OCI-LY7 (cell line): ENCODE measurements at regions not wholly inside any gene's neighbourhood (a gene's known extent, or its start where the extent isn't known, plus 50 kb on each side); places are given as distances from the start of the nearest gene placed in this dataset.

Experiments used
- BruUV-seq: library from RNA; stranded (reverse); fragments of 400-500 nt; replicated peaks from 2 replicates; lab custom pipeline; 2021; lab: Mats Ljungman, UMichigan
- CTCF ChIA-PET: fragments of 300-600 bp; sonication (Branson Sonifier 250); formaldehyde crosslinking; loops from one replicate; lab custom pipeline; 2022; ENCODE audit warnings: antibody characterized with exemption; ENCODE audit not compliant: unreplicated experiment; lab: Charles Lee
- POLR2A ChIA-PET: fragments of 300-600 bp; sonication (Branson Sonifier 250); formaldehyde crosslinking; loops from one replicate; lab custom pipeline; 2022; ENCODE audit warnings: antibody characterized with exemption; lab: Charles Lee
- DNase-seq: peaks from one replicate; pipeline ENCODE4 v3.0.0-alpha.2; 2015; ENCODE audit warnings: low spot score
- H2AFZ ChIP-seq: fragments of 200-600 bp; sonication (generic), shearing (Covaris generic); 2 replicates; pipeline ENCODE4 v1.6.1; 2014; ENCODE audit warnings: mild to moderate bottlenecking, antibody characterized with exemption, low read length, moderate library complexity
- H3K27ac ChIP-seq: fragments of 200-600 bp; sonication (generic); 2 replicates; pipeline ENCODE4 v1.5.1; 2014; ENCODE audit warnings: mixed run types, low read depth, mild to moderate bottlenecking, moderate library complexity, low read length, inconsistent platforms; ENCODE audit not compliant: poor library complexity, severe bottlenecking
- H3K36me3 ChIP-seq: fragments of 200-600 bp; sonication (generic); 2 replicates; pipeline ENCODE4 v1.6.1; 2014; ENCODE audit warnings: mild to moderate bottlenecking, antibody characterized with exemption, low read length, moderate library complexity, mixed read lengths; ENCODE audit not compliant: insufficient read depth
- H3K4me1 ChIP-seq: fragments of 200-600 bp; sonication (generic); 2 replicates; pipeline ENCODE4 v1.5.1; 2014; ENCODE audit warnings: mild to moderate bottlenecking, low read length; ENCODE audit not compliant: insufficient read depth, poor library complexity, severe bottlenecking
- H3K4me2 ChIP-seq: fragments of 200-600 bp; sonication (generic); 2 replicates; pipeline ENCODE4 v1.6.1; 2014; ENCODE audit warnings: mild to moderate bottlenecking, low read length
- H3K4me3 ChIP-seq: fragments of 200-600 bp; sonication (generic); 2 replicates; pipeline ENCODE4 v1.5.1; 2014; ENCODE audit warnings: mild to moderate bottlenecking, low read depth, low read length; ENCODE audit not compliant: poor library complexity, severe bottlenecking
- H3K79me2 ChIP-seq: fragments of 200-600 bp; sonication (generic); 2 replicates; pipeline ENCODE4 v1.6.1; 2016; ENCODE audit warnings: low read depth, mild to moderate bottlenecking, low read length, moderate library complexity, mixed read lengths; ENCODE audit not compliant: insufficient read depth
- H3K9me2 ChIP-seq: fragments of 200-600 bp; sonication (generic); 2 replicates; pipeline ENCODE4 v1.6.1; 2016; ENCODE audit warnings: mild to moderate bottlenecking, low read length, mixed read lengths; ENCODE audit not compliant: insufficient read depth
- H3K9me3 ChIP-seq: fragments of 200-600 bp; sonication (generic); 2 replicates; pipeline ENCODE4 v1.6.1; 2014; ENCODE audit warnings: mild to moderate bottlenecking, mixed run types, low read length, mixed read lengths
- H4K20me1 ChIP-seq: fragments of 200-600 bp; sonication (generic); 2 replicates; pipeline ENCODE4 v1.6.1; 2014; ENCODE audit warnings: mild to moderate bottlenecking, antibody characterized with exemption, low read length, moderate library complexity, mixed read lengths; ENCODE audit not compliant: insufficient read depth
- EZH2phosphoT487 ChIP-seq: fragments of 200-600 bp; sonication (generic); IDR thresholded peaks from 2 replicates; pipeline ENCODE4 v1.6.1; 2018; ENCODE audit warnings: low read depth, borderline replicate concordance, mild to moderate bottlenecking, mixed run types, antibody characterized with exemption, low read length, moderate library complexity, mixed read lengths
- intact Hi-C: fragments of 100-400 bp; cut with micrococcal nuclease; formaldehyde crosslinking; loops from one replicate; pipeline ENCODE4 v1.10.0; 2022; ENCODE audit not compliant: unreplicated experiment
- TF ChIP-seq, protein P1 (sequence below): fragments of 200-600 bp; sonication (generic); conservative IDR thresholded peaks from 2 replicates; pipeline ENCODE4 v1.5.1; 2014; ENCODE audit warnings: mild to moderate bottlenecking, antibody characterized with exemption, low read length, moderate library complexity, mixed read lengths

DNA sequence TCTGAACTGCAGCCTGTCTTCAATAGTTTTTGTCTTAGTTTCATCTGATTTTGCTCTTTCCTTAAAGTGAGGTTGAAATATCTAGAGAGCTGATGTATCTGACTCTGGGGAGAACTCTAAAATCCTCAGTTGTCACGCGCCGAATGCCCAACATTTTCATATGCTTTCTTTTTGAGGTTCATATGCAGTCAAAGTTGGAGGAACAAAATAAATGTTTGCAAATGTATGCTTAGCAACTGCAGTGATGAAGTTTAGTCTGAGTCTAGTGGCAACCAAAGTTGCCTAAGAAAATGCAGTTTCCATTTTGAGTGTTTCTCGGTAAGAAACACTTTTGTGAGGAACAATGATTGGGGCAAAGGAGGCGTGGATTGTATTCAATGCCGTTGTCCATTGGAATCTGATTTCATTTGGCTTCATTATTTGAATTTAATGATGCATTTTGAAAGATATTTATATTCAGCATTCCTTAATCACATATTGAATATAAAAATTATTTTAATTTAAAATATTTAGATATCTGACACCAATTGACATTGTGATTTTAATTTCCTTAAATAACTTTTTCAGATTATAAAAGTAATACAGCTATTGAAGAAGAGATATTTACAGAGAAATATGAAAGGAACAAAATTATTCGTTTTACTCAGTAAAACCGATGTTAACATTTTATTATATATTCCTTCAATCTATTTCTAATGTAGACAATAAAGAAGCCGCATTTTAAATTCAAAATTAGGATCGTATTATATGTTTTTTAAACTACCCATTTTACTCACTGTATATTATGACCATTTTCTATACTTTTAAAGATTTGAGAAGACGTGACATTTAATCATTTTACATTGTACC, 122.0 kb downstream of the PLEKHG1 start:
- intact Hi-C loops = loop anchor here (2.0 to 5.0 kb wide), 2 partner anchors 23 to 99 kb away; no protein-coding TSS in a partner anchor
- CTCF ChIA-PET = no interaction called here
- peak overlapping the region; percentile 84 for H3K4me2 ChIP-seq
- no peaks in the 10 kb centered on the region; the same call in 1 of the 2 replicates for H3K36me3 ChIP-seq
- peaks cover 66% of the 10 kb centered on the region for H3K4me1 ChIP-seq
- H3K79me2 ChIP-seq = no peaks in the 10 kb centered on the region
- TF ChIP-seq, protein P1, sequence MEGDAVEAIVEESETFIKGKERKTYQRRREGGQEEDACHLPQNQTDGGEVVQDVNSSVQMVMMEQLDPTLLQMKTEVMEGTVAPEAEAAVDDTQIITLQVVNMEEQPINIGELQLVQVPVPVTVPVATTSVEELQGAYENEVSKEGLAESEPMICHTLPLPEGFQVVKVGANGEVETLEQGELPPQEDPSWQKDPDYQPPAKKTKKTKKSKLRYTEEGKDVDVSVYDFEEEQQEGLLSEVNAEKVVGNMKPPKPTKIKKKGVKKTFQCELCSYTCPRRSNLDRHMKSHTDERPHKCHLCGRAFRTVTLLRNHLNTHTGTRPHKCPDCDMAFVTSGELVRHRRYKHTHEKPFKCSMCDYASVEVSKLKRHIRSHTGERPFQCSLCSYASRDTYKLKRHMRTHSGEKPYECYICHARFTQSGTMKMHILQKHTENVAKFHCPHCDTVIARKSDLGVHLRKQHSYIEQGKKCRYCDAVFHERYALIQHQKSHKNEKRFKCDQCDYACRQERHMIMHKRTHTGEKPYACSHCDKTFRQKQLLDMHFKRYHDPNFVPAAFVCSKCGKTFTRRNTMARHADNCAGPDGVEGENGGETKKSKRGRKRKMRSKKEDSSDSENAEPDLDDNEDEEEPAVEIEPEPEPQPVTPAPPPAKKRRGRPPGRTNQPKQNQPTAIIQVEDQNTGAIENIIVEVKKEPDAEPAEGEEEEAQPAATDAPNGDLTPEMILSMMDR = no peak
- no peak for DNase-seq
- POLR2A ChIA-PET = interaction anchor here (0.7 to 2.9 kb wide), 4 partner anchors 12 to 98 kb away, joined by 3 to 13 read pairs (median 4); no protein-coding TSS in a partner anchor
- H3K27ac ChIP-seq = peak overlapping the region; percentile 54
- H2AFZ ChIP-seq = peak overlapping the region; percentile 32; the same call in 1 of the 2 replicates
- no peaks in the 10 kb centered on the region for H3K9me2 ChIP-seq
- BruUV-seq = no TSS peak
- peak overlapping the region; percentile 53 for H3K4me3 ChIP-seq
- H4K20me1 ChIP-seq = no peaks in the 10 kb centered on the region
- no peaks in the 10 kb centered on the region for H3K9me3 ChIP-seq

DNA sequence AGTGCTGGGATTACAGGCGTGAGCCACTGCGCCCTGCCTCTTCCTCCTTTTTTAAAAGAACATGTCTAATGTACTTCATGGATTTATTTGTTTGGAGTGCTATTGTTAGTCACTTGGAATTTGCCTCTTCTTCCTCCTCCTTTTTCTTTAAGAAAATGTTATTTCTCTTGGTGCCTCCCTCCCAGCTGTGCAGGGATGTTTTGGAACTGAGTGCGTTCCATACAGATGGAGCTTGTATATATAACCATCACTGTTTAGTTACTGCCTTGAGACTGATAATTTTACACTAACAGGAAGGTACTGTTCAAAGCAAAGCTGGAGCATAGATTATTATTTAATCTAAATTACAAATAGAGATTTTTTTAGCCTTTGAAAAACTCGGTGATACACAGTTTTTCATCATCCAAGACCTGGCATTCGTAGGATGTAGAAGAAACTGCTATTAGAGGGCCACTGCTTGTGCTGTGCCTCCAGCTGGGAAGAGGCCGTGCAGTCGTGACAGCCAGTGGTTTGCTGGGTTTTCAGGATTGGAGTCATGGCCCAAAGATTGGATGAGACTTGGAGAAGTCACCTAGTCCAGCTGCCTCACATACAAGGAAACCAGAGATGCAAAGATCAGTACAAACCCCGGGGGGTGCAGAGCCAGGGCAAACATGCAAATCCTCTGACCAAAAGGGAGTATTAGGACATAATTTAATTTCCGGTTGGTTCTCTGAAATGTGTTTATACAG, 123.1 kb downstream of the PLEKHG1 start:
- no peaks in the 10 kb centered on the region for H3K9me3 ChIP-seq
- BruUV-seq = no TSS peak
- intact Hi-C loops = loop anchor here (5.0 kb wide), 1 partner anchor 100 kb away; no protein-coding TSS in a partner anchor
- H3K27ac ChIP-seq = no peak overlapping the region
- CTCF ChIA-PET = no interaction called here
- H3K4me2 ChIP-seq = peak overlapping the region; percentile 56
- no peak for TF ChIP-seq EZH2phosphoT487
- TF ChIP-seq, protein P1 = no peak
- peak overlapping the region; percentile 30; the same call in 1 of the 2 replicates for H2AFZ ChIP-seq
- POLR2A ChIA-PET = interaction anchor here (0.6 to 1.2 kb wide), 8 partner anchors 12 to 141 kb away, joined by 3 to 6 read pairs (median 3); no protein-coding TSS in a partner anchor
- H3K36me3 ChIP-seq = no peaks in the 10 kb centered on the region; the same call in 1 of the 2 replicates
- no peaks in the 10 kb centered on the region for H4K20me1 ChIP-seq
- H3K9me2 ChIP-seq = no peaks in the 10 kb centered on the region
- H3K4me3 ChIP-seq = peak overlapping the region; percentile 7
- H3K4me1 ChIP-seq = peaks cover 66% of the 10 kb centered on the region
- DNase-seq = peak; percentile 16
- no peaks in the 10 kb centered on the region for H3K79me2 ChIP-seq
